OCI-LY1 (cell line): ENCODE measurements at regions not wholly inside any gene's neighbourhood (a gene's known extent, or its start where the extent isn't known, plus 50 kb on each side); places are given as distances from the start of the nearest gene placed in this dataset.

Source experiments
- CTCF ChIP-seq: fragments of 200-600 bp; sonication (generic), shearing (Covaris generic); IDR thresholded peaks from 2 replicates; pipeline ENCODE4 v1.5.1; 2017; ENCODE audit warnings: mild to moderate bottlenecking, antibody characterized with exemption, low read length, moderate library complexity, mixed read lengths
- EZH2 ChIP-seq: fragments of 200-600 bp; sonication (generic), shearing (Covaris generic); IDR thresholded peaks from 2 replicates; pipeline ENCODE4 v1.8.0; 2017; ENCODE audit warnings: borderline replicate concordance, mixed run types, mild to moderate bottlenecking, antibody characterized with exemption, low read length, moderate library complexity, mixed read lengths

DNA sequence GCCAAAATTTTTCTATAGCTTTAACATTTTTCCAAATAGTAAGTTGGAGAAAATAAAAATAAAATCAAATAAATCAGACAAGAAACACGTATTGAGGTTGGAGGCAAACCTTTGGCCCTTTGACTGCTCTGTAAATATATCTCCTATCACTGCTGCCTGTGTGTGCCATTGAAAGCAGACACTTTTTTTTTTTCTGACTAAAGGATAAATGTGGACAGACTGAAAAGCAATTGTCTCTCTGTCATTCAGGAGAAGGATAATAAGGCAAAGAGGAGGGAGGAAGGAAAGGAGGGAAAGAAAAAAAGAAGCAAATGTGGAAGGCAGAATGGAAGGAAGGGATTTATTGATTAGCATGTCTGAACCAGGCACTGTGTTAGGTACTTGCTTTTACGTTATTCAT lies 85.2 kb upstream of the SULF2 start:
- no peak for TF ChIP-seq CTCF
- TF ChIP-seq EZH2, result no peak
